GM18951 (cell line): ENCODE measurements at regions not wholly inside any gene's neighbourhood (a gene's known extent, or its start where the extent isn't known, plus 50 kb on each side); places are given as distances from the start of the nearest gene placed in this dataset.

Source experiments
- POLR2A ChIP-seq: IDR thresholded peaks from 4 replicates; pipeline ENCODE4 v1.6.1; 2011; ENCODE audit warnings: mild to moderate bottlenecking; ENCODE audit not compliant: insufficient read length, insufficient read depth; ENCODE audit errors: extremely low read depth
- in situ Hi-C: fragments of 300-500 bp; cut with MboI; formaldehyde crosslinking; loops from one replicate; pipeline ENCODE4 v1.12.0; 2022; ENCODE audit warnings: low sequenced_read_pairs, mixed read lengths, inconsistent platforms; ENCODE audit not compliant: unreplicated experiment

DNA sequence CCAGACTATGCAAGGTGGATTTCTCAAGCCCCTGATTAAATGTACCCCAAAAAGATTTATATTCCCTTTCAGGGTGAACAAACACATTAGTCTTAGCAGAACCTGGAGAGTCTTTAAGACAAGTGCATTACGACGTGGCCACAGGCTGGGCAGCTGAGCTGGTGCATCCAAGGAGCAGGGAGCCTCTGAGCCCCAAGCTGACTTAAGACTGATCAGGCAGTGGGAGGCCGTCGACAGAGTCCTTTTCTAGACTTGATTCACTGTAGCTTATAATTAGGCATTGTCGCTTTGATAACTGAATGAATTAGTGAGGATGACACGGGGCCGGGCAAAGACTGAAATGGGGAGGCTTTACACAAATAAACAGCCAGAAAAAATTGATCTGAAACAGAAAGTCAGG, 353.2 kb downstream of the GPAM start:
- in situ Hi-C loops: no loop called here
- TF ChIP-seq POLR2A: no peak

GRCh38 chr10:111831058-111831457, 352.5 kb downstream of the GPAM start:
- in situ Hi-C loops: no loop called here
- TF ChIP-seq POLR2A: no peak

GRCh38 chr10:111833251-111833650, 350.3 kb downstream of the GPAM start:
- in situ Hi-C loops: no loop called here
- no peak for TF ChIP-seq POLR2A

- TF ChIP-seq POLR2A: no peak
Observed at GRCh38 chr10:111835574-111835973, 348.0 kb downstream of the GPAM start.

DNA sequence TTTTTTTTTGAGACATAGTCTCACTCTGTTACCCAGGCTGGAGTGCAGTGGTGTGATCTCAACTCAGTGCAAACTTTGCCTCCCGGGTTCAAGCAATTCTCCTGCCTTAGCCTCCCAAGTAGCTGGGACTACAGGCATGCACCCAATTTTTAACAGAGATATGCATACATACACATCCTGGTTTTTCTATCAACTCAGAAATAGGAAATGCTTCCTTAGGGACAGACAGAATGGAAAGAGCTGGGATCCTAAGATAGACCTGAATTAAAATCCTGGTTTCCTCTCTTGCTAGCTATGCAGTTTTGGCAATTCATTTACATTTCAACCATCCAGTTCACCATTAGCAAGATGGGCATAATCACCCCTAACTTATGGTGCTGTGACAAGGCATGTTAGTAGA, 347.5 kb downstream of the GPAM start:
- in situ Hi-C loops: no loop called here
- TF ChIP-seq POLR2A: no peak

More at GRCh38 chr10:111835574-111835973, 348.0 kb downstream of the GPAM start:
- in situ Hi-C loops: no loop called here

DNA sequence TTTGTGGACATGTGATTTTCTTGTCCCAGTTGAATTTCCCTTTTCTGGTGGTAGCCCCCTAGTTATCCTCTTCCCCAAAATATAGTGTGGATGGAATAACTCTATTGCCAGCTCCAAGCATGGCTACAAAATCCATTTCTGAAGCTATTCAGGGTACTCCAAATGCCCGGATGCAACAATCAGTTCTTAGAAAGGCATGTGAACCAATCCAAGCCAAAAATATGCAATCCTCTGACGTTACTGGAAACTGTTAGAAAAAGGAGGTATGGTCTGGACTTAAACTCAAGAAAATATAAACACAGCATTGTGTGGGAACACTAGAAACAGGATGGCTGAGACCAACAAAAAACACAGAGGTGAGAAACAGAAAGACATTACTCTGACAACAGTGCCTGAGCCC, 347.0 kb downstream of the GPAM start:
- in situ Hi-C loops: no loop called here
- no peak for TF ChIP-seq POLR2A

- in situ Hi-C loops: no loop called here
- TF ChIP-seq POLR2A: no peak
Observed at GRCh38 chr10:111837086-111837485, 346.5 kb downstream of the GPAM start.

DNA sequence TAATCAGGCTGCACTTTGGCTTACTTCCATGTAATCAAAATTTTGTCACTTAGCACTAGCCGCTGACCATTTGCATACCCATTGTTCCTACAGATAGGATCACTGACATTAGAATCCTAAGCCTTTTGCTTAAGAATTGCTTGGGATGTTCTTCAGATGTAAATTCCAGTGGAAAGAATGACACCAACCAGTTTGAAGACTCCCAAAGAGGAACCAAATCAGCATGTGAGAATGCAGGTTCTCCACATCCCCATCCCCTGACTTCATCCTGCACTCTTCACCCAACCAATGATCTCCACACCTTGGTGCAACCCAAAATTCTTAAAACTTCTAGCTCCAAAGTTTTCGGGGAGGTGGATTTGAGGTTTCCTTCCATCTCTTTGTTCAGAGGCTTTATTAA, 345.6 kb downstream of the GPAM start:
- in situ Hi-C loops: no loop called here
- no peak for TF ChIP-seq POLR2A

- TF ChIP-seq POLR2A: no peak
- in situ Hi-C loops: no loop called here
Observed at GRCh38 chr10:111840546-111840945, 343.0 kb downstream of the GPAM start.

GRCh38 chr10:111852801-111853200, 330.8 kb downstream of the GPAM start:
- TF ChIP-seq POLR2A: no peak
- in situ Hi-C loops: no loop called here

DNA sequence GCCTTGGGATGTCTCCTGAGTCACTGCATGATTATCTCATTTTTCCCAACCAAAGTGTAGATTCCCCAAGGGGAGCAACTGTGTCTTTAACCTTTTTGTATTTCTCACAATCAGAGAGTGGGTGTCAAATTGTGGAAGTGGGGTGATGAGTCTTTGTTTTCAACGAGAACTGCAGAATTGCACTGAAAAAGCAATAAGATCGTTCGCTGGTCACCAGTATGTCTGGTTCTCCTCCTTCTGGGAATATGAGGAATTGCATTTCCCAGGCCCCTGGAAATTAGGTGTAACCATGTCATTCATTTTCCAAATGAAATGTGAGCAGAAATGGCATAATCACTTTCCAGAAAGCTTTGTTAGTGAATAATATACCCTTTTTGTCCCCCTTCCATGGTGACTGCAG, 326.9 kb downstream of the GPAM start:
- TF ChIP-seq POLR2A: no peak
- in situ Hi-C loops: no loop called here

DNA sequence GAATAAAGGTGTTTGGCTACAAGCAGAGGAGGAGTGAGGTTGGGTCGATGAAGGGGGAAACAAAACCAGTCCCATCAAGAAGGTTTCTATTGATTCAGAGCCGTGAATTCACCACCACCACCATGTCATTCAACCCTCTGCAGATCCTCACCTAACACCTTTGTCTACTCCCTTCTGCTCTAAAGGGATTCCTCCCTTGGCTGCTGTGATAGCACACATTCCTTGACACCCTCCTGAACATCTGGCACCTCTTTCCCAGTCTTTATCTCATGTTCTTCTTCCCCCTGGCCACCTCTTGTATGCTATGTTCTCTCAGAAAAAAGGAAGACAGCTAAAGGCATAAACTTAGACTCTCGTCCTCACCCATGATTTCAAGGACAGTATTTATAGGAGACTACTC, 318.0 kb downstream of the GPAM start:
- in situ Hi-C loops: no loop called here
- no peak for TF ChIP-seq POLR2A

DNA sequence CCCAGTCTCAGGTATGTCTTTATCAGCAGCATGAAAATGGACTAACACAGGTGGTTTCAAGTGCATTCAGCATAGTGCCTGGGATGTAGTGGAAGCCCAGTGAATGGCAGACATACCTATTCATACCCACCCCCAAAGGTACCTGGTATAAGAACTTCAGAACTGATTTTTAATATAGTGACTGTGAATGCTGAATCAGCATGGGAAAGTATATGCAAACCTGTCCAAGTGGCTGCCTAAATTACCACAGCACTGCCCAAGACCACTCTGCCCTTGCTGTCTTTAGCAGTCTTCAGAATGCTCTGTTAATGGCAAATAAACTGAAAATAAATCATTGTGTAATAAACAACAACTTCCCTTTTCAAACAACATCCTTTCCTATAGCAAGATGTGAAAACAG, 312.1 kb downstream of the GPAM start:
- no peak for TF ChIP-seq POLR2A
- in situ Hi-C loops: no loop called here

- no peak for TF ChIP-seq POLR2A
- in situ Hi-C loops: no loop called here
Observed at GRCh38 chr10:111872591-111872990, 311.0 kb downstream of the GPAM start.

GRCh38 chr10:111873041-111873440, 310.5 kb downstream of the GPAM start:
- no peak for TF ChIP-seq POLR2A
- in situ Hi-C loops: no loop called here
